GM18867 (cell line): ENCODE measurements at regions not wholly inside any gene's neighbourhood (a gene's known extent, or its start where the extent isn't known, plus 50 kb on each side); places are given as distances from the start of the nearest gene placed in this dataset.

Experiments
- ATAC-seq: cut with Tn5 transposase; IDR thresholded peaks from one replicate; pipeline ENCODE4 v1.9.1; 2021; ENCODE audit warnings: mild to moderate bottlenecking, moderate library complexity; ENCODE audit not compliant: unreplicated experiment

DNA sequence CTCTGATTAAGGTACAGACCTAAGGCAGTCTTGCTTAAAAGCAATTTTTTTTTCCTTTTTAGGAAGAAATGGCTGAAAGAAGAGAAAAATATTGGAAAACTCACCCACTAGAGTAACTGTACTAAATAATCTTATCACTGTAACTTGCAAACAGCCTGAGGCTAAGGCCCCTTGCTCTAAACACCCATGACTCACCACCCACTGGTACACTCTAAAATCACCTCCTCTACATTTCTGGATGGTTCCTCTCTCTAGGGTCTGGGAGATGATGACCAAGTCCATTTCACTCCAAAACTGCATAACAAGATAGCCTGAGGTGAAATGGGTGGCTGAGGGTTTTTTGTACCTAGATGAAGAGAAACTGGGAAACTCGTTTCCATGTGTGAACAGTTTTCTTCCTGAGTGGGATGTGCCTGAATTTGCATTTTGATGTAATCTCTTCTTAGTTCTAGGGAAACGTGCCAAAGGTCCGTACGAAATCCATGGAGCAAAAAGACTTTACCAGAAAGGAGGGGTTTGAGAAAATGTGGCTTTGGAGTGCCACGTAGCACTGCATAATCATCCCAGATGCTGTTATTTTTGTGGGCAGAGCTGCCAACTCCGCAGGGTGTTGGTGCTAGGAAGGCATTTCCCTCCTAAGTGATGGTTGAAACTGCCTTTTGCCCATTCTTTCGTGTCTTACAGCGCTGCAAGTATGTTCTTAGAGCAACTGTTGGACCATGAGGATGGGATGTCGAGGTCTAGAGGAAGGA lies 113.5 kb upstream of the C10orf90 start:
- ATAC-seq: no peak

DNA sequence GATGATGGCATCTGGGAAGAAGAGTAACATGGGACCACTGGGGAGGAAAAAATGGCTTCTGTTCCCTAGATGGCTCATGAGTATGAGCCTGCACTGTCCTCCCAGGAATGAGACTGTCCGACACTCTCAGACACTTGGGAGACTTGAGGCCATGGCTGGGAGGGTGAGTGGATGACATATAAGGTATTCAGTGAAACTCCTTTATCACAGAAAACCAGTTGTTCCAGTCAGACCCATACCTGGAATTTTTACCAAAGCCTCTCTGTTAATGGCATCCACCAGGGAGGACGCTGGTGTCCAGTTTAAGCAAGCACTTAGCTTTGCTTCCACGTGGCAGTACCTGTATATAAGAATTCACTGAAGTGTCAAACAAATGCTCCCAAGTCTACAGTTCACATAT lies 116.7 kb upstream of the C10orf90 start:
- ATAC-seq: no peak

DNA sequence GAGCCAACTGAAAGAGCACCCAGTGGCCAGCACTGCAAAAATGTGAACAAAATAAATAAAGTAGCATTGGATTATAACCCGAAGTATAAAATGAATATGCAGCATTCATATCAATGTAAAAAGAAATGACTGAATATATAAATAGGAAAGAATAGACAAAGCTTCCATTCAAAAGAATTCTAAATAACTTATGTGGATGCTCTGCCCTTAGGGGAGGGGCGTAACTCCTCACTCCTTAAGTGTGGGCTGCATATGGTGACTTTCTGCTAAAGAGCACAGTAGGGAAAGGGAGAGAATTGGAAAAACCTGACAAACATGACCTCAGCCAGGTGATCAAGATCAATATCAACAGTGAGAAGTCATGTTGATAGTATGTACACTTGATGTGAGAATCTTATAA lies 109.9 kb upstream of the DOCK1 start:
- ATAC-seq: no peak

DNA sequence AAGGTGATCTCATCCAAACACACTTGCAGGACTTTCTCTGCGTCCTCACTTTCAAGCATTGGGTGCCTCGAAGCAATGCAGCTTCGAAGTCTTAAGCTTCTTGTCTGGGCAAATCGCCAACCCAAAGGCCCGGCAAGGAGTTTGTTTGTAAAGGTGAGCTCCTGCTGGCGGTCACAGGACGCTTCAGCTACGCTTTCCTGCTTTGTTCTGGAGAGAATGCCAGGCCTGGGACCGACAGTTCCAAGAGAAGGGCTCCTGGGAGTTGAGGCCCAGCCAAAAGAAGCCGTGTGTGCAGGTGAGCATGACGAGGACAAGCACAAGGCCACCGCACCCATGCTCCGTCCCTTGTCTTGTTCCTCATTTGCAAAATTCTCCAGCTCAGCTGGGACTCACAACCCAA lies 106.6 kb upstream of the DOCK1 start:
- ATAC-seq: no peak

DNA sequence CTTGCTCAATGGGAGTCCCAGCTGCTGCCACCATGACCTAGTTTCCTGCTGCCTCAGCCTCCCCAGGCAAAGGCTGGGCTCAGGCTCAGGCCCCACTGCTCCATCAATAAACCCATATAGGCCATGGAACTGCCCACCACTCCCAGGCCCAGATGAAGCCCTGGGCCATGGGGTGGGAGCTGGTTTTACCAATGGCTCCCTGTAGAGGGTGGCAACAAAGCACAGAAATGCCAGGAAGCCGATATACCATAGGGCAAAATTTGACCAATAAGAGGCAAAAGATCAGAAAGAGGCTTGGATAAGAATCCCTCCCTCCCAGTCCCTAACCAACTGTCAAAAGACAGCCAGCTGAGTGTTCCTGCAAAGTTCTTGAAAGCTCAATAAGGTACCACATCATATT lies 101.8 kb upstream of the DOCK1 start:
- no peak for ATAC-seq

DNA sequence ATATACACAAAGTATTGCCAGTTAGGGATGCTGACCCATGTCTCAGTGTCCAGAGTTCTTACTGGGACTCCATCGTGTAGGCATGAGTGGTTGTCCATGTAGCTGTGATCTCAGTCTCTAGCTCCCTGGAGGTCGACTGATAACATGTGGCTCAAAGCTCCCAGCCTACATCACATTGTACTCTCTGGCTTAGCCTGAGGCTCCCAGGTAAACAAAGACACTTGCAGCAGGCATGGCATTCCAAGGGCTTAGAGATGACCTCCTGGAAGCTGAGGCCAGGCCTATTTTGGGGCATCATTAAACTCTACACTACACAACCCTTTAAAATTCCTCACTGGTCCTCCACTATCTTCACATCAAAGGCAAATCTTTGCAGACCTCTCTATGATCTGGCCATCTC lies 100.8 kb upstream of the DOCK1 start:
- ATAC-seq: no peak

DNA sequence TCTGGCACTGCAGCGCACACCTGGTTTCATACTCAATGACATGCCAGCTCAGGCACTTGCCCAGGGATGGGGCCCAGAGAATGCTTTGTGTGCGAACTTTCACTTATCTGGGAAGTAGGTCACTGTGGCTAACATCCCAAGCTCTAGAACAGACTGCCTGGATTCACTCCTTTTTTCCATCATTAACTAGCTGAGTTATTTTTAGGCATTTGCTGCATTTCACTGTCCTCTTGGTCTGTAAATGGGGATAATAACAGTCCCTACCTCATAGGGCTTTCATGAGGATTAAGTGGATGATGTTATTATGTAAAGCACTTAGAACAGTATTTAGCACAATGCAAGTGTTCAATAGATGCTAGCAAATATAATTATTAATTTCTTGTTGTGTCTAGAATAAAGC lies 98.7 kb upstream of the DOCK1 start:
- no peak for ATAC-seq

DNA sequence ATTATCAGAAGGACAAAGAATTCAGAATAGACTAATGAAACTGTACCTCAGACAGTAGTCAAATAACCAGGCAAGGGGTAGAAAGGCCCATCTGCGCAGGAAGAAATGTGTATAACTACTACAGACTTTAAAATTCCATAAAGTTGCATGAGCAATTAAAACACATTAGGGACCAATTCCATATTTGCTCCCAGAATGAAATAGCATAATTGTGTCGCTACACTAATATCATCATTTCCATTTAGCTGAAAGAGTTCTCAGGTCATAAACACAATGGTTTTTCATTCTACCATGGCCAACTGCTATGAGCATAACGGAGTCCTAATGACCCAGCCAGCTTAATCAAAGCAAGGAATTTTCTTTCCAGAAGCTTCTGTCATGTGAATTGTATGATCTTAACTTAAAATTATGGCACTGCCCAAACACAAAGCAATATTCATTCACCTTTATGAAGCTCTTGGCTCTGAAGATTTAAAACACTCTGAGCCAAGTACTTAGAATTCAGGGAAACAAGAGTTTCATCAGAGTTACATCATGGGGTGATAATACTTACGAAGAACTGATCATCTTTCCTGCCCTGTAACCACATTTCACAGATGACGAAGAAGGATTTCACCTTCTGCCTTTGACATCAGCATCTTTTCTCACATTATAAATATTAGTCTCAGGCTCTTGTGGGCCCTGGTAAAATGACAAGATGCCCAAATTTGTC lies 98.1 kb upstream of the DOCK1 start:
- ATAC-seq: no peak

DNA sequence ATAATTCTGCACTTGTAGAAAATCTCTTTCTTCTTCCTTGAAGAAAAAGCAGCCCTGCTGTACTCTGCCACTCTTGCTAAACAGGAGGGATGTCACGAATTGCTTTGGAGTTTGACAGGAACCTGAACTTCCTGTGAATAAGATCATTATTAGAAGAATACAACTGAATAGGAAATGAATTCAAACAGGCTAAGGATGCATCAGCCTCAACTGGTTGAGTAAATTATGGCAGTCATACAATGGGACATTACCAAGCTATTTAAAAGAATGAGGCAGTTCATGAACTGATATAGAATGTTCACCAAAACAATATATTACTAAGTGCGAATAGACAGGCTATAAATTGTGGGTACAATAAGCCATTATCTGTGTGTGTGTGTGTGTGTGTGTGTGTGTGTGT lies 97.1 kb upstream of the DOCK1 start:
- ATAC-seq: no peak

DNA sequence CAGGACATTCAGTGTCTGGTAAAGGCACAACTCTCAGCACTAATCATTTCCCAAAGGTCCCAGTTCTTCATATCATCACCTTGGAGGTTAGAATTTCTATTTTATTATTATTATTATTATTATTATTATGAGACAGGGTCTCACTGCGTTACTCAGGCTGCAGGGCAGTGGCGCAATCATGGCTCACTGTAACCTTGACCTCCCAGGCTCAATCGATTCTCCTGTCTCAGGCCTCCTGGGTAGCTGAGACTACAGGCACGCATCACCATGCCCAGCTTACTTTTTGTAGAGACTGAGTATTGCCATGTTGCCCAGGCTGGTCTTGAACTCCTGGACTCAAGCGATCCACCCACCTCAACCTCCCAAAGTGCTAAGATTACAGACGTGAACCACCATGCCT lies 91.8 kb upstream of the DOCK1 start:
- no peak for ATAC-seq

DNA sequence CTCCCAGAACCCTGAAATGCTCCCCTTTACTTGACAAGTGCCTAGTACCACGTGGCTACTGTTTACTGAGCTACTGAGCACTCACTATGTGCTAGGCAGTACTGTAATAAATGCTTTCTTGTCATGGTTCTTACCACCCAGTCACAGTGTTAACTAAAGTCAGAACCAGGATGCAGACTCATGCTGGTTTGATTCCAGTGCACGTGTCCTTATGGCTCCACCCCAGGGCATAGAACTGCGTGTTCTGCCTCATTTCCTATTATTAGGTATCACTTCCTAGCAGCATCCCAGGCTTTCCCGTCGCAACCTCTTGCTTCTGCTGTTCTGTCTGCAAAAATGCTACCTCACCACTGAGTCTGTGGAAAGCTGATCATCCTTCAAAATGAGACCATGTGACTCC lies 71.7 kb upstream of the DOCK1 start:
- ATAC-seq: no peak

DNA sequence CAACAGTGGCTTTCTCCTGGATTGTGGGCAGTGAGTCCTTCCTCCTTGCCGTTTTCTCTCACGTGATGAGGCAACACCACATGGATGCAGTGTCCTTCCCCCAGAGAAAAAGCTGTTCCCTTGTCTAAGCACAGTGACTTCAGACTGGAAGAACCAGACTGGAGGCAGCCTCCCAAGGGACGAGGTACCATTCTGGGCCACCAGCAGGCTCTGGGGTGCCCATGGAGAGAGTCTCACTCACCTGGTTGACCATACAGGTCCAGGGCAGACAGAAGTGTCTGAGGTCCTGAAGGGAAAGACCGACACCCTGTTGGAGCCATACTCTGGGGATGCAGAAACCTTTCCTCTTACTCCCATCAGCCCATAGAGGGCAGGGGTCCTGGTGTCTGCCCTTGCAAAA lies 69.2 kb upstream of the DOCK1 start:
- no peak for ATAC-seq

DNA sequence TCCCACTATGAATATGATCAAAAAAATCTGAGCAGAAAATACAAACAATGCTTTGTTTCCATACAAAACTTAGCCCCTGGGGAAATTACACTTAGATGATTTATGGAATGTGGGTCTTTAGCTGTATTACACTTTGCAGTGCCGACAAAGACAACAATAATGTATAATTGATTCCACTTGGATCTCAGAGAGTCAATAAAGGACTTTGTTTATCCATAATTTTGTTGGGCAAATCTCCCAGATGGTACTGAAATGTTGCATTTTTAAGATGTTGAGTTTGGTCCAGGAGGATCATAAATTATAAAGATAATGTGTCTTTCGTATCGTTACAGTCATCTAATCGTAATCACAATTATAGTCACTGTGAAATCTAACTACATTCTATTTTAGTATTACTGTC lies 66.9 kb upstream of the DOCK1 start:
- no peak for ATAC-seq

DNA sequence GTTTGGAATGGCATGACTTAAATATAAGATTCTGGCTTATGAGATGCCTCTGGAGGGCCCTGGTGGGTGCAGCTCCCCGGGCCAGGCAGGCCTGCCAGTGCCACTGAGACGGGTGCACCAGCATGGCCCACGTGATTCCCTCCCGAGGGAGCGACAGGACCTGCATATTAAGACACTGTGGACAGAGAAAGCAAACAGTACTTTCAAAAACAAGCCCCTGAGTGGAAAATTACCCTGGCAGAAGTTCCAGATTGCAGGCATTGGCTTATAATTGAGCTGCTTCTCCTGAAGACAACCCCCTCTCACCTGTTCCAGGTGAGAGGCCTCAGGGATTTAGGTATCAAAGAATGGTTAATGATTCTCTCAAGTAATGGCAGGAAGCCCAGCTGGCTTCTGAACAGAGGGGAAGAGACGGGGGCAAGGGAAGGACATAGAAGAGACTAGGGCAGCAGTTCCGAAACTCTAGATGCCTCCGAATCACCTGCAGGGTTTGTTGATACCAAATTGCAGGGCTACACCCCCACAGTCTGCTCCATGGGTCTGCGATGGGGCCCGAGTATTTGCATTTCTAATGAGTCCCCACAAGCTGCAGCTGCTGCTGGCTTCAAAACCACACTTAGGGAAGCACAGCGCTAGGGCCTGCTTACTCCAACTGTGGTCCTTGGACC lies 66.0 kb upstream of the DOCK1 start:
- no peak for ATAC-seq

DNA sequence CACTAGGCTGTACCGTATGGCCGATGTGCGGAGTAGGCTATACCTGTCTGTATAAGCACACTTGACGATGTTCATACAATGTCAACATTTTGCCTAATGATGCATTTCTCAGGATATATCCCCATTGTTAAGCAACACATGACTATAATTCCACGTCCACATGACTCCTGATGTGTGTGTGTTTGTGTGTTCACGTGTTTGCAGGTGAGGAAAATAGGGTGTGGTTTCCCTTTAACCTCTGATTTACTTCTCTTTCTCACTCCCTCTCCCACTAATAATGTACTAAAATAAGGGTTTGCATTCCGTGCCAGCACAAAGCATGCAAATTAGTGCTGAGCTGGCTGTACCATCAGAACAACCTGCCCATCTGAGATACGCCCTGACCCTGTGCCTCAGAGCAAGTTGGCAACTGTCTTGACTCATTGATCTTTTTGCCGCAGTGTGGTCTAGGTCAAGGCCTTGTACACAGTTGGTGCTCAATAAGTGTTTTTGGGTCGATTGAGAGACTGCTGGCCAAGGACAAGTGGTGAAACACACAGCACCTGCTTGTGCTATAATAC lies 64.6 kb upstream of the DOCK1 start:
- no peak for ATAC-seq

DNA sequence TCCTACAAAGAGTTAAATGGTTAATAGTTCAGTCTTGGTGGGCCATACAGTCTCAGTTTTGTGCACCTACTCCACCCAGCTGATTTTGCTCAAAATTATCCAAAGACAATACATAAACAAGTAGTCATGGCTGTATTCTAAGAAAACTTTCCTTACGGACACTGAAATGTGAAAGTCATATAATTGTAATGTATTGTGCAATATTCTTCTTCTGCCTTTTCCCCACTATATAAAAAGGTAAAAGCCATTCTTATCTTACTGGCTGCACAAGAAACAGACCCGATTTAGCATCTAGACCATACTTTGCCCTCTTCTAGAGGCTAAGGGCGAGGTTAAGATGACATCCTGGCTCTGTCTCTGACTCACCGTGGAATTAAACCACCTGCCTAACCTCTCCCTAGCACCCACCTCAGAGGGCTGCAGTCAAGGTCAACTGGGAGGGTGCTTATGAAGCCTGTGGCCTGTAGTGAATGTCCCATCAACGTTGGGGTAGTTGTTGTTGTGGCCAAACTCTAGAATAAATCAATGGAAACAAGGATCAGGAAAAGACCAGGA lies 63.8 kb upstream of the DOCK1 start:
- ATAC-seq: no peak

DNA sequence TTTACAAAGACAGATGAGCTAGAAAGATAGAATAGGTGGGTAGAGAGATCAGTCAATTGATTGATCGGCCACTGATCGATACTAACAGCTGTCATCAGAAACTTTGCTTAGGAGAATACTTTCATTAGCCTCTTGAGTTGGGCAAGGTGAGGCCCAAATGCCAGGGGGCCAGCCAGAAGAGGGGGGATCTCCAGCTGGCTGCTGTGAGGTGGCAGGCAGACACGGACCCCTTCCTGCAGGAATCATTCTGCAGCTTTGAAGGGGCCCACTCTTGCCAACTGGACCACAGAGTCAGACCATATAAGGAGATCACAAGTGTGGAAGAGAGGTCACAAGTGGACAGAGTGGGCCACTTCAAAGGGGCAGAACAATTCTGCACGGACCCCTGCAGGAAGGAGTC lies 62.9 kb upstream of the DOCK1 start:
- no peak for ATAC-seq

DNA sequence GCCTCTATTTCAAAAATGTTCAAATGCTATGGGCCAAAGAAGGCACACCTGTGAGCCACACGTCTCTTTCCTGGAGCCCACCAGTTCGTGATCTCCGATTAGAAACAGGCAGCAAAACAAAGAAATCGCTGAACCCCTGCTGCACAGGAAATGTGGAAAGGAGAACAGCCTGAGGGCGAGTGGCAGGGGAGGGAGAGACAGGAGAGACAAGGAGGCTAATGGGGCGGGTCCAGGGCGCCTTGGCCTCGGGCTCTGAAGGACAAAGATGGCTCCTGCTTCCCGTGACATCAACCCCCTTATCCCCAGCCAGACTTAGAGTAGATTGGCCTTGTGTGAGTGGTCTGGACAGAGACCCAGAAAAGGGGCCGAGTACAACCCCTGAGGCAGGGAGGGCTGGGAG lies 62.4 kb upstream of the DOCK1 start:
- no peak for ATAC-seq

DNA sequence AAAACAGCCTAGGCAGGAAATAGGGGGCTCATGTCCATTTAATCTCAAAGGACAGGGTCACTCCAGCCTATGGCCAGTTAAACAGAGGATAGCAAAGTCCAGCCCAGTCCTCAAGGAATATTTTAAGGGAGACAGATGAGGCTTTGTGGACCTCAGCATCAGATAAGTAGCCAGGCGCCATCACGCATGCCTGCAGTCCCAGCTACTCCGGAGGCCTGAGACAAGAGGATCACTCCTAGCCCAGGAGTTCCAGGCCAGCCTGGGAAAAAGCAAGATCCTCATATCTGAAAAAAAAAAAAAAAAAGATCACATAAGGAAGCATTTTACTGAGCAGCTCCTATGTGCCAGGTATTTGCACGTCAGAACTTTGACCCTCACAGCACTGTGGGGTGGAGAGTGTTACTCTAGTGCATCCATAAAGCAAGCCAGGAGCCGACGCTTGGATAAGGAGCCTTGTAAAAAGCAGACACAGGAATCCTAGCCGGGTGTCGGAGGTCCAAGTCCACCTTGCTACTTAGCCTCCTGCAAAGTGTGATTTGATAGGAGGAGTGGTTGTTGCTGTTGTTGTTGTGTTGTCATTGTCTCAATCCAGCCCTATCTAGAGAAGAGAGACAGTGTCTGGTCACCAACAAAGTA lies 61.8 kb upstream of the DOCK1 start:
- no peak for ATAC-seq

DNA sequence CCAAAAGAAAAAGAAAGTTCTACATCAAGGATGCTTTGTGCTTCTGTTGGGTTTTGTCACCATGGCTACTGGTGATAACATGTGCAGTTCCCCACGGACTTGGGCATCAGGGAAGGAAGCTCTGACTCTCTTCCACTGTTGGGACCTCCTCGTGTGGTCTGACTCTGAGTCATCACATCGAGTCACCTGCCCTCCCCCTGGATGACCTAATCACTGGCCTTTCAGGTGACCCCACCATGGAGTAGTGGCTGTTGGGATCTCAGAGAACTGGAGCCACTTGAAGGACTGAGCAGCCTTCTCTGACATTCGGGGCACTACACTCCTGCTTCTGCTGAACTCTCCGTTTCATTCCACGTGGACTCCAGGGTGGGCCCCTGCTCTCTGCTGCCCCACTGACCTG lies 60.8 kb upstream of the DOCK1 start:
- ATAC-seq: no peak

DNA sequence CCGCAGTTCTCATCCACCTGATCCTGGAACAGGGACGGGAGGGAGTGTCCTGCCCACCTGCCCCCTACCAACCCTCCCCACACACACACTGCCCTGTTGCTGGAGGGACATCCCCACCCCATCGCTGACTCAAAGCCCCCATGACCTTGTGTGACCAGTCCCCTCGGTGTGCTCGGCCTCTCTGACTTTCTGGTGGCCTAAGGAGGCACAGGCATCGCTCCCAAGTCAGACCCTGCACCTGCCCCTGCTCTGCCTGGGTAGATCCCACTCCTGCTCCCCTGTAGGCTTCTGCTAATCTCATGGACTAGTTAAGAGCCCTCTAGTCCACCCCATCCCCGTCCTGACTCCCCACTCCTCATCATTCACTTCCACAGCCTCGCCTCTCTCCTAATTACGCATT lies 58.8 kb upstream of the DOCK1 start:
- no peak for ATAC-seq
